ENCODE measurements at regions not wholly inside any gene's neighbourhood (a gene's known extent, or its start where the extent isn't known, plus 50 kb on each side); places are given as distances from the start of the nearest gene placed in this dataset.

- no peak for TF ChIP-seq CTCF (IDR thresholded peaks at IDR 0.05)
- TF ChIP-seq POLR2AphosphoS5 (IDR thresholded peaks at IDR 0.05): no peak
Observed at GRCh38 chr11:26045082-26045481, 286.8 kb upstream of the ANO3 start.
